ENCODE measurements at regions not wholly inside any gene's neighbourhood (a gene's known extent, or its start where the extent isn't known, plus 50 kb on each side); places are given as distances from the start of the nearest gene placed in this dataset.

GRCh38 chr18:11553098-11553940 lies 56.1 kb upstream of the SLC35G4 start:
- Histone ChIP-seq H3K9ac (ENCODE audit: insufficient read length, low read depth) (no peak overlapping the region), H3K4me1 (ENCODE audit: insufficient read depth, insufficient read length) (no peaks in the 10 kb centered on the region), H3K4me3 (ENCODE audit: insufficient read length, low read depth) (no peak overlapping the region), H3K27me3 (ENCODE audit: insufficient read depth, insufficient read length) (no peaks in the 10 kb centered on the region), H3K9me3 (ENCODE audit: insufficient read depth, low read length) (no peaks in the 10 kb centered on the region), H3K36me3 (ENCODE audit: insufficient read depth, insufficient read length, low read length) (no peaks in the 10 kb centered on the region)
- DNase-seq (ENCODE audit: low read depth, low spot score): peak; percentile 36
- no peak for TF ChIP-seq YY1 (IDR thresholded peaks at IDR 0.05; ENCODE audit: insufficient read depth, insufficient read length)
- no peak for TF ChIP-seq SUZ12 (IDR thresholded peaks at IDR 0.05; ENCODE audit: extremely low read depth, insufficient read depth, insufficient read length)
- no peak for TF ChIP-seq ZNF274 (IDR thresholded peaks at IDR 0.05; ENCODE audit: low read depth, low read length)

DNA sequence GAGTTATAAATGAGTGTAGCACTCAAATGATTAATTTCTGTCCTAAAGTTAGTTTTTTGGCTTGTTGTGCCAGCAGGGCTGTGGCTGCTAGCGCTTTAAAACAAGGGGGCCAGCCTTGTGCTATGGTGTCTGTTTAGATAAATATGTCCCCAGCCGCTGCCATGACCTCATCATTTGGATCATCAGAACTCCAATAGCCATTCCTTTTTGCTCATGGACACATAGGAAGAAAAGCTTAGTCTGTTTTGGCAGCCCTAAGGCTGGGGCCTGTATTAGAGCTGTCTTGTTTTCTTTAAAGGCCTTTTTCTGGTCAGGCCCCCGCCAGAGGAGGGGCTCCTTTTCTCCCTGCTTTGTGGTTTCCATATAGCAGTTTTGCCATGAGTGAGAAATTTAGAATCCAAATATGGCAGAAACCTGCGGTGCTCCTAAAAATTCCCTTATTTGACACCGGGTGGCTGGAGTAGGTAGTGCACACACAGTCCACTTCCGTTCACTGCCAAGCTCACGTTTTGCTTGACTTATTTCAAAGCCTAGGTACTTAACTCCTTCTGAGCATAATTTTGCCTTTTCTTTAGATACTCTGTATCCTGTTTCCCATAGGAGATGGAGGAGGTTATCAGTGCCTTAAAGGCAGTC lies 60.4 kb upstream of the SLC35G4 start:
- Histone ChIP-seq H3K9me3 (ENCODE audit: insufficient read depth, low read length) (peaks cover 11% of the 10 kb centered on the region), H3K9ac (ENCODE audit: insufficient read length, low read depth) (no peak overlapping the region), H3K4me3 (ENCODE audit: insufficient read length, low read depth) (no peak overlapping the region), H3K4me1 (ENCODE audit: insufficient read depth, insufficient read length) (no peaks in the 10 kb centered on the region), H3K36me3 (ENCODE audit: insufficient read depth, insufficient read length, low read length) (no peaks in the 10 kb centered on the region), H3K27me3 (ENCODE audit: insufficient read depth, insufficient read length) (no peaks in the 10 kb centered on the region)
- DNase-seq (ENCODE audit: low read depth, low spot score): no peak
- TF ChIP-seq SUZ12 (IDR thresholded peaks at IDR 0.05; ENCODE audit: extremely low read depth, insufficient read depth, insufficient read length): no peak
- no peak for TF ChIP-seq YY1 (IDR thresholded peaks at IDR 0.05; ENCODE audit: insufficient read depth, insufficient read length)
- no peak for TF ChIP-seq ZNF274 (IDR thresholded peaks at IDR 0.05; ENCODE audit: low read depth, low read length)

GRCh38 chr18:11548396-11548795 lies 61.0 kb upstream of the SLC35G4 start:
- no peak overlapping the region for H3K9ac ChIP-seq (ENCODE audit: insufficient read length, low read depth)
- DNase-seq (ENCODE audit: low read depth, low spot score): no peak

DNA sequence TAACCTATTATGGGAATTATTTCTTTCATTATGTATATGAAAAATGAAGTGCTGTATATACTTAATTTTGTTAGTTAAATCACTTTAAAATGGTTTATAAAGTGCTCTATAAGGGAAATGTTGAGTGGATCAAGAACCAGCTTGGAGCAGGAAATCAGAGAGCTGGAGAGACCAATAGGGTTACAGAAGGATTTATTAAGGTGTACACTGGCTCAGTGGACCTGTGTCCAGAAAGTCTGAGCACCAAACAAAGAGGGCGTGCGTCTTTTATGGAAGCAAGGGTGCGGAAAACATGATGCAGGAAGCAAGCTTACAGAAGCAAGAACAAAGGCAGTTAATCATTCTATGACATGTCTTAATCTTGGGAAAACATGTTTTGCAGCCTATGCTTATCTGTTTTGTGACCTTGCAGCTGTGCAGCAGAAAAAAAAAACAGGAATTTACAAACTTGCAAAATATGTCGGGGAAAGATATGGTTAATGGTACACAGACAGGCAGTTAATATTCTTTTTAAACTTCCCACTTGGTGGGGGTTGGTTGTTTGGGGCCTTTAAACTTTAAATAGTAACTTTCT lies 65.2 kb upstream of the SLC35G4 start:
- H3K9ac ChIP-seq (ENCODE audit: insufficient read length, low read depth): no peak overlapping the region
- DNase-seq (ENCODE audit: low read depth, low spot score): no peak
- no peak for TF ChIP-seq YY1 (IDR thresholded peaks at IDR 0.05; ENCODE audit: insufficient read depth, insufficient read length)
- TF ChIP-seq SUZ12 (IDR thresholded peaks at IDR 0.05; ENCODE audit: extremely low read depth, insufficient read depth, insufficient read length): no peak
- no peaks in the 10 kb centered on the region for H3K36me3 ChIP-seq (ENCODE audit: insufficient read depth, insufficient read length, low read length)
- no peaks in the 10 kb centered on the region for H3K4me1 ChIP-seq (ENCODE audit: insufficient read depth, insufficient read length)
- no peaks in the 10 kb centered on the region for H3K27me3 ChIP-seq (ENCODE audit: insufficient read depth, insufficient read length)
- no peak overlapping the region for H3K4me3 ChIP-seq (ENCODE audit: insufficient read length, low read depth)
- H3K9me3 ChIP-seq (ENCODE audit: insufficient read depth, low read length): peaks cover 12% of the 10 kb centered on the region

More at GRCh38 chr18:11548396-11548795, 61.0 kb upstream of the SLC35G4 start:
- Histone ChIP-seq H3K36me3 (ENCODE audit: insufficient read depth, insufficient read length, low read length) (no peaks in the 10 kb centered on the region), H3K27me3 (ENCODE audit: insufficient read depth, insufficient read length) (no peaks in the 10 kb centered on the region), H3K4me1 (ENCODE audit: insufficient read depth, insufficient read length) (no peaks in the 10 kb centered on the region), H3K4me3 (ENCODE audit: insufficient read length, low read depth) (no peak overlapping the region), H3K9me3 (ENCODE audit: insufficient read depth, low read length) (peaks cover 12% of the 10 kb centered on the region)
- TF ChIP-seq SUZ12 (IDR thresholded peaks at IDR 0.05; ENCODE audit: extremely low read depth, insufficient read depth, insufficient read length) (no peak), ZNF274 (IDR thresholded peaks at IDR 0.05; ENCODE audit: low read depth, low read length) (no peak), YY1 (IDR thresholded peaks at IDR 0.05; ENCODE audit: insufficient read depth, insufficient read length) (no peak)

DNA sequence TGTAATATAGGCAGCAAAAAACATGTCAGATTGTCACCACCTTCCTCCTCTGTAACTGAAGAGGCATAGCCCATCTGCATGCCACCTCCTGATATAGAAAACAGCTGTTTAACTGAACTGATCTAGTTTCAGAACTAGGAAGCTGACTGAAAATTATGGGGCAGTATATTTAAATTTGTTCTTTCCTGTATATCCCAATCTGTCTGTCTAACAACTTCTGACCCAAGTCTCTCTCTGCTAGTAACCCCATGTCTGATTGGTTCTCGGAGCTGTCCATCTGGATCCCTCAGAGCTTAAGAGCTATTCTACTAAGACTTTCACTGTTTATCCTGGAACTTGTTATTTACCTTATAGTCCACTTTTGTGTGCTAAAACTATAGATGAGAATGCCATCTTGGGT lies 68.2 kb upstream of the SLC35G4 start:
- Histone ChIP-seq H3K9ac (ENCODE audit: insufficient read length, low read depth) (no peak overlapping the region), H3K36me3 (ENCODE audit: insufficient read depth, insufficient read length, low read length) (no peaks in the 10 kb centered on the region), H3K4me3 (ENCODE audit: insufficient read length, low read depth) (no peak overlapping the region), H3K9me3 (ENCODE audit: insufficient read depth, low read length) (peaks cover 15% of the 10 kb centered on the region), H3K27me3 (ENCODE audit: insufficient read depth, insufficient read length) (no peaks in the 10 kb centered on the region), H3K4me1 (ENCODE audit: insufficient read depth, insufficient read length) (no peaks in the 10 kb centered on the region)
- TF ChIP-seq YY1 (IDR thresholded peaks at IDR 0.05; ENCODE audit: insufficient read depth, insufficient read length) (no peak), SUZ12 (IDR thresholded peaks at IDR 0.05; ENCODE audit: extremely low read depth, insufficient read depth, insufficient read length) (no peak), ZNF274 (IDR thresholded peaks at IDR 0.05; ENCODE audit: low read depth, low read length) (no peak)
- DNase-seq (ENCODE audit: low read depth, low spot score): no peak

- Histone ChIP-seq H3K9me3 (ENCODE audit: insufficient read depth, low read length) (peaks cover 15% of the 10 kb centered on the region; the same call in 1 of the 2 replicates), H3K36me3 (ENCODE audit: insufficient read depth, insufficient read length, low read length) (no peaks in the 10 kb centered on the region), H3K9ac (ENCODE audit: insufficient read length, low read depth) (no peak overlapping the region), H3K27me3 (ENCODE audit: insufficient read depth, insufficient read length) (no peaks in the 10 kb centered on the region), H3K4me3 (ENCODE audit: insufficient read length, low read depth) (no peak overlapping the region), H3K4me1 (ENCODE audit: insufficient read depth, insufficient read length) (no peaks in the 10 kb centered on the region)
- DNase-seq (ENCODE audit: low read depth, low spot score): no peak
- TF ChIP-seq SUZ12 (IDR thresholded peaks at IDR 0.05; ENCODE audit: extremely low read depth, insufficient read depth, insufficient read length): no peak
- no peak for TF ChIP-seq ZNF274 (IDR thresholded peaks at IDR 0.05; ENCODE audit: low read depth, low read length)
- no peak for TF ChIP-seq YY1 (IDR thresholded peaks at IDR 0.05; ENCODE audit: insufficient read depth, insufficient read length)
These were observed 75.4 kb upstream of the SLC35G4 start for GRCh38 chr18:11533942-11534496.

- no peak for TF ChIP-seq YY1 (IDR thresholded peaks at IDR 0.05; ENCODE audit: insufficient read depth, insufficient read length)
- TF ChIP-seq SUZ12 (IDR thresholded peaks at IDR 0.05; ENCODE audit: extremely low read depth, insufficient read depth, insufficient read length): no peak
- TF ChIP-seq ZNF274 (IDR thresholded peaks at IDR 0.05; ENCODE audit: low read depth, low read length): no peak
- DNase-seq (ENCODE audit: low read depth, low spot score): no peak
- no peaks in the 10 kb centered on the region for H3K27me3 ChIP-seq (ENCODE audit: insufficient read depth, insufficient read length)
- H3K4me3 ChIP-seq (ENCODE audit: insufficient read length, low read depth): no peak overlapping the region
- H3K9ac ChIP-seq (ENCODE audit: insufficient read length, low read depth): no peak overlapping the region
- peaks cover 15% of the 10 kb centered on the region; the same call in 1 of the 2 replicates for H3K9me3 ChIP-seq (ENCODE audit: insufficient read depth, low read length)
- H3K4me1 ChIP-seq (ENCODE audit: insufficient read depth, insufficient read length): no peaks in the 10 kb centered on the region
- no peaks in the 10 kb centered on the region for H3K36me3 ChIP-seq (ENCODE audit: insufficient read depth, insufficient read length, low read length)
These were observed 75.9 kb upstream of the SLC35G4 start for GRCh38 chr18:11533513-11533890.
